HFFc6 (cell line): ENCODE measurements at regions not wholly inside any gene's neighbourhood (a gene's known extent, or its start where the extent isn't known, plus 50 kb on each side); places are given as distances from the start of the nearest gene placed in this dataset.

Source experiments
- DNase-seq: peaks from one replicate; pipeline ENCODE4 v3.0.0-alpha.2; 2018
- H3K27ac Mint-ChIP-seq: 2 replicates; pipeline ENCODE4 v1.8.0; 2020; ENCODE audit warnings: mild to moderate bottlenecking, mixed read lengths
- H3K27me3 Mint-ChIP-seq: 2 replicates; pipeline ENCODE4 v1.8.0; 2021; ENCODE audit warnings: mild to moderate bottlenecking, moderate library complexity, mixed read lengths; ENCODE audit not compliant: insufficient read depth
- H3K36me3 Mint-ChIP-seq: 2 replicates; pipeline ENCODE4 v1.8.0; 2021; ENCODE audit warnings: low read depth, mixed read lengths
- H3K4me1 Mint-ChIP-seq: 2 replicates; pipeline ENCODE4 v1.8.0; 2020; ENCODE audit warnings: low read depth, mixed read lengths
- H3K4me3 Mint-ChIP-seq: 2 replicates; pipeline ENCODE4 v1.8.0; 2020; ENCODE audit warnings: mild to moderate bottlenecking, moderate library complexity, mixed read lengths
- H3K9me3 Mint-ChIP-seq: 2 replicates; pipeline ENCODE4 v1.8.0; 2020; ENCODE audit warnings: mild to moderate bottlenecking, mixed read lengths
- TF ChIP-seq, protein P1 (sequence below): fragments of 200-600 bp; sonication (generic); IDR thresholded peaks from 2 replicates; pipeline ENCODE4 v1.5.0; 2021; ENCODE audit warnings: antibody characterized with exemption, mild to moderate bottlenecking

DNA sequence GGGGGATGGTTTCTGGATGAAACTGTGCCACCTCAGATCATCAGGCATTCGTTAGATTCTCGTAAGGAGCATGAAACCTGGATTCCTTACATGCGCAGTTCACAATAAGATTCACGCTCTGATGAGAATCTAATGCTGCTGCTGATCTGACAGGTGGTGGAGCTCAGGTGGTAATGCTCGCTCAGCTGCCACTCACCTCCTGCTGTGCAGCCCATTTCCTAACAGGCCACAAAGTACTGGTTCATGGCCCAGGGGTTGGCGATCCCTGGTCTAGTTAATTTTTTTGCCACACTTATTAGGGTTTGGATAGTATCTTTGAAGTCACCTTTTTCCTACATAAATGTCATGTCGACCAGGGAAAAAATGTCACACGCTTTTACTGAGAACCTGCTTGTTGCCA is 96.8 kb upstream of the MLIP start:
- Mint-ChIP-seq H3K36me3 (no peaks in the 10 kb centered on the region), H3K9me3 (no peaks in the 10 kb centered on the region), H3K27me3 (peaks cover 11% of the 10 kb centered on the region), H3K4me3 (no peak overlapping the region), H3K27ac (no peak overlapping the region), H3K4me1 (0 out of 2 replicates have a peak, but pooled peaks cover 4% of the 10 kb centered on the region)
- TF ChIP-seq, protein P1, sequence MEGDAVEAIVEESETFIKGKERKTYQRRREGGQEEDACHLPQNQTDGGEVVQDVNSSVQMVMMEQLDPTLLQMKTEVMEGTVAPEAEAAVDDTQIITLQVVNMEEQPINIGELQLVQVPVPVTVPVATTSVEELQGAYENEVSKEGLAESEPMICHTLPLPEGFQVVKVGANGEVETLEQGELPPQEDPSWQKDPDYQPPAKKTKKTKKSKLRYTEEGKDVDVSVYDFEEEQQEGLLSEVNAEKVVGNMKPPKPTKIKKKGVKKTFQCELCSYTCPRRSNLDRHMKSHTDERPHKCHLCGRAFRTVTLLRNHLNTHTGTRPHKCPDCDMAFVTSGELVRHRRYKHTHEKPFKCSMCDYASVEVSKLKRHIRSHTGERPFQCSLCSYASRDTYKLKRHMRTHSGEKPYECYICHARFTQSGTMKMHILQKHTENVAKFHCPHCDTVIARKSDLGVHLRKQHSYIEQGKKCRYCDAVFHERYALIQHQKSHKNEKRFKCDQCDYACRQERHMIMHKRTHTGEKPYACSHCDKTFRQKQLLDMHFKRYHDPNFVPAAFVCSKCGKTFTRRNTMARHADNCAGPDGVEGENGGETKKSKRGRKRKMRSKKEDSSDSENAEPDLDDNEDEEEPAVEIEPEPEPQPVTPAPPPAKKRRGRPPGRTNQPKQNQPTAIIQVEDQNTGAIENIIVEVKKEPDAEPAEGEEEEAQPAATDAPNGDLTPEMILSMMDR: no peak
- no peak for DNase-seq

DNA sequence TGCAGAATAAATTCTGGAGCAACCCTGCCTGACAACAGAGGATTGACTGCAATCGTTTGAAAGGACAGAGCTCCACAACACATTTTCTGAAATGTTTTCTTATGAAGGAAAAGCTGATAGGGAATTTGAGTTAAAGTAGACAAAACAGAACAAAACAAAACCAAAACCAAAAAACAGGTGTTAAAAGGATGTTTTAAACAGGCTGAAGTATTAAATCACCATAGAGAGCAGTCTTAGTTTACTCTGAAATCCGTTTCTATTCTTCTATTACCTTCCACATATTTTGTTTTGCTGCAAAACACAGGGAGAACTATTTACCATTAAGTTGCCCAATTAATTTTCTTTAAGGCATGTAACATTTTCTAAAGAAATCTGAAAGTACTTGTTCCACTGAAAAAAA is 93.4 kb upstream of the MLIP start:
- H3K27ac Mint-ChIP-seq: no peak overlapping the region
- no peak for DNase-seq
- H3K36me3 Mint-ChIP-seq: no peaks in the 10 kb centered on the region
- peaks cover 7% of the 10 kb centered on the region for H3K27me3 Mint-ChIP-seq
- H3K9me3 Mint-ChIP-seq: no peaks in the 10 kb centered on the region
- H3K4me3 Mint-ChIP-seq: no peak overlapping the region
- H3K4me1 Mint-ChIP-seq: no peaks in the 10 kb centered on the region
- TF ChIP-seq, protein P1: no peak

DNA sequence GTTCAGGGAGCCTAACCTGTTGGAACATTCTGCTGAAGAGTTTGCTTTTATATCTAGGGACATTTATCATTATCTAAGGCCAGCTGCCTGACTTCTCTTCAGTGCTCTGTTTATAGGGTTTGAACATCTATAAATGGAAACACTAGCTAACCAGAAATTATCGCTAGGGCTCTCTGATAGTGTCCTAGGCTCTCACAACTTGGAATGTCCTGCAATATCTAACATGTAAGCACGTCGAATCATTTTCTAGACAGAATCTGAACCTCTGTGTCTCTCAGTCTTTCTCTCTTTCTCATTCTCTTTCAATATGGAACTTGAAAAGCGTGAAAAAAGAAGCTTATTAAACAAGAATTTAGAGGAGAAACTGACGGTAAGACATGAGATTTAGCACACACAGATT is 92.5 kb upstream of the MLIP start:
- Mint-ChIP-seq H3K4me3 (no peak overlapping the region), H3K4me1 (no peaks in the 10 kb centered on the region), H3K27ac (no peak overlapping the region), H3K9me3 (no peaks in the 10 kb centered on the region), H3K36me3 (no peaks in the 10 kb centered on the region), H3K27me3 (peaks cover 7% of the 10 kb centered on the region)
- TF ChIP-seq, protein P1: no peak
- no peak for DNase-seq

DNA sequence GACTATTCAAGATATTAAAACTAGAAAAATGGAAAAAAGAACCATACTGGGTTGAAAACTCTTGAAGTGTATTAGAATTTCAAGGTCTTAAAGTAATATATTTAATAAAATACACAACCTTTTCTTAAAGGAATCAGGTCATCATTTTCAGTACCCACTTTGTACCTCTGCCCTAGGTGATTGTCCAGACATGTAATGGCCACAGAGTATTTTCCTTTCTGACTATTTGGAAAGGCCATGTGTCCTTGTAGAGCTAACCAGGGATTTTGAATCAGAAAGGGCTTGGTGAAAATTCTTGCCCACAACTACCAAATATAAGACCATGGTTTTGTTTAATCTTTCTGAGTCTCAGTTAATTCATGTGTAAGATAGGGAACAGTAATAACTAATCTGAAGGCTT is 91.4 kb upstream of the MLIP start:
- Mint-ChIP-seq H3K4me3 (no peak overlapping the region), H3K9me3 (no peaks in the 10 kb centered on the region), H3K36me3 (no peaks in the 10 kb centered on the region), H3K27ac (no peak overlapping the region), H3K4me1 (no peaks in the 10 kb centered on the region), H3K27me3 (peaks cover 1% of the 10 kb centered on the region)
- TF ChIP-seq, protein P1: no peak
- no peak for DNase-seq

DNA sequence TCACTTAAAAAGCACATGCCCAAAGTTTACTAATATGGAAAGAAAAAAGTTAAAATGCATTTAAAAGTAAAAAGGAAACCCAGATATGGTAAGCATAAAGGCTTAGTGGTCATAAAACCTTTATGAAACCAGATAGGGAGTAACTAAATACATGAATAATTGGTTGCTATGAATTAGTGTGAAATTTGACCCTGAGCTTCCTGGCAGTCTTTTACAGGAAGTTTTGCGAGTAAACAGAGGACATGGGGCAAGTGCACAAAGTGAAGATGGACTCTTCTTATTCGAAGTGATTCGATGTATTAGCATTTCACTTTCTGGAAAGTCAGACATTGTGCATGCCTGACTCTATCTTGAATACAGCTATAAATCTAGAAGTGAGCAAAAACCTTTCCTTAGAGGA is 90.9 kb upstream of the MLIP start:
- Mint-ChIP-seq H3K9me3 (no peaks in the 10 kb centered on the region), H3K27me3 (peaks cover 1% of the 10 kb centered on the region), H3K36me3 (no peaks in the 10 kb centered on the region), H3K4me3 (no peak overlapping the region), H3K4me1 (no peaks in the 10 kb centered on the region), H3K27ac (no peak overlapping the region)
- TF ChIP-seq, protein P1: no peak
- DNase-seq: no peak
